ENCODE measurements at regions not wholly inside any gene's neighbourhood (a gene's known extent, or its start where the extent isn't known, plus 50 kb on each side); places are given as distances from the start of the nearest gene placed in this dataset.

- TF ChIP-seq CTCF (IDR thresholded peaks at IDR 0.05) = no peak
- H3K4me1 ChIP-seq = no peaks in the 10 kb centered on the region
- no peak overlapping the region for H3K4me3 ChIP-seq
- H3K27me3 ChIP-seq = no peaks in the 10 kb centered on the region
- intact Hi-C loops (cut with DNase I) = no loop called here
- no peak overlapping the region for H3K27ac ChIP-seq
- H3K9me3 ChIP-seq = no peaks in the 10 kb centered on the region
- DNase-seq (ENCODE audit: low spot score in 2 of 2) = no peak
- no peaks in the 10 kb centered on the region for H3K36me3 ChIP-seq
Observed at GRCh38 chr4:62133101-62133897, 933.2 kb downstream of the ADGRL3 start.

GRCh38 chr4:62131049-62131448 is 930.9 kb downstream of the ADGRL3 start:
- Histone ChIP-seq H3K27me3 (no peaks in the 10 kb centered on the region), H3K4me1 (no peaks in the 10 kb centered on the region), H3K4me3 (no peak overlapping the region), H3K36me3 (no peaks in the 10 kb centered on the region), H3K9me3 (no peaks in the 10 kb centered on the region), H3K27ac (no peak overlapping the region)
- DNase-seq (ENCODE audit: low spot score in 2 of 2) = no peak
- TF ChIP-seq CTCF (IDR thresholded peaks at IDR 0.05) = no peak
- intact Hi-C loops (cut with DNase I) = no loop called here

- no peak for DNase-seq (ENCODE audit: low spot score in 2 of 2)
- H3K27me3 ChIP-seq = no peaks in the 10 kb centered on the region
- no peaks in the 10 kb centered on the region for H3K4me1 ChIP-seq
- no peak overlapping the region for H3K4me3 ChIP-seq
- TF ChIP-seq CTCF (IDR thresholded peaks at IDR 0.05) = no peak
- intact Hi-C loops (cut with DNase I) = no loop called here
- no peaks in the 10 kb centered on the region for H3K9me3 ChIP-seq
- no peaks in the 10 kb centered on the region for H3K36me3 ChIP-seq
- no peak overlapping the region for H3K27ac ChIP-seq
Observed at GRCh38 chr4:62130637-62131036, 930.5 kb downstream of the ADGRL3 start.

GRCh38 chr4:62130230-62130629 is 930.1 kb downstream of the ADGRL3 start:
- no peaks in the 10 kb centered on the region for H3K4me1 ChIP-seq
- no peak for DNase-seq (ENCODE audit: low spot score in 2 of 2)
- no peak overlapping the region for H3K4me3 ChIP-seq
- no peaks in the 10 kb centered on the region for H3K9me3 ChIP-seq
- no peaks in the 10 kb centered on the region for H3K27me3 ChIP-seq
- no peaks in the 10 kb centered on the region for H3K36me3 ChIP-seq
- TF ChIP-seq CTCF (IDR thresholded peaks at IDR 0.05) = no peak
- intact Hi-C loops (cut with DNase I) = no loop called here
- H3K27ac ChIP-seq = no peak overlapping the region
